ENCODE measurements at regions not wholly inside any gene's neighbourhood (a gene's known extent, or its start where the extent isn't known, plus 50 kb on each side); places are given as distances from the start of the nearest gene placed in this dataset.

- TF ChIP-seq CTCF (IDR thresholded peaks at IDR 0.05), result no peak
- Mint-ChIP-seq H3K4me3 (no peak overlapping the region), H3K27me3 (ENCODE audit: low read depth, poor library complexity) (peaks cover 14% of the 10 kb centered on the region), H3K9me3 (no peaks in the 10 kb centered on the region), H3K36me3 (ENCODE audit: low read depth) (no peaks in the 10 kb centered on the region), H3K27ac (no peak overlapping the region), H3K4me1 (peaks cover 12% of the 10 kb centered on the region)
- no peak for DNase-seq
Observed at GRCh38 chr10:128853537-128853936, 613.5 kb upstream of the MGMT start.

- no peak overlapping the region for H3K4me3 Mint-ChIP-seq
- H3K27ac Mint-ChIP-seq, result no peak overlapping the region
- H3K4me1 Mint-ChIP-seq, result peaks cover 12% of the 10 kb centered on the region
- H3K36me3 Mint-ChIP-seq (ENCODE audit: low read depth), result no peaks in the 10 kb centered on the region
- no peak for DNase-seq
- no peak for TF ChIP-seq CTCF (IDR thresholded peaks at IDR 0.05)
- peaks cover 14% of the 10 kb centered on the region for H3K27me3 Mint-ChIP-seq (ENCODE audit: low read depth, poor library complexity)
- no peaks in the 10 kb centered on the region for H3K9me3 Mint-ChIP-seq
Observed at GRCh38 chr10:128854204-128854603, 612.8 kb upstream of the MGMT start.

- H3K36me3 Mint-ChIP-seq (ENCODE audit: low read depth), result no peaks in the 10 kb centered on the region
- no peak overlapping the region for H3K27ac Mint-ChIP-seq
- no peaks in the 10 kb centered on the region for H3K9me3 Mint-ChIP-seq
- H3K27me3 Mint-ChIP-seq (ENCODE audit: low read depth, poor library complexity), result peaks cover 13% of the 10 kb centered on the region
- peak; percentile 15 for DNase-seq
- no peak for TF ChIP-seq CTCF (IDR thresholded peaks at IDR 0.05)
- peaks cover 12% of the 10 kb centered on the region for H3K4me1 Mint-ChIP-seq
- no peak overlapping the region for H3K4me3 Mint-ChIP-seq
Observed at GRCh38 chr10:128854963-128855362, 612.1 kb upstream of the MGMT start.

GRCh38 chr10:128855618-128856428, 611.2 kb upstream of the MGMT start:
- no peak for DNase-seq
- H3K36me3 Mint-ChIP-seq (ENCODE audit: low read depth), result no peaks in the 10 kb centered on the region
- TF ChIP-seq CTCF (IDR thresholded peaks at IDR 0.05), result no peak
- H3K27me3 Mint-ChIP-seq (ENCODE audit: low read depth, poor library complexity), result peaks cover 6% of the 10 kb centered on the region
- no peak overlapping the region for H3K4me3 Mint-ChIP-seq
- no peak overlapping the region for H3K27ac Mint-ChIP-seq
- H3K4me1 Mint-ChIP-seq, result peaks cover 12% of the 10 kb centered on the region
- no peaks in the 10 kb centered on the region for H3K9me3 Mint-ChIP-seq

- peak; percentile 48 for DNase-seq
- H3K9me3 Mint-ChIP-seq, result no peaks in the 10 kb centered on the region
- H3K4me1 Mint-ChIP-seq, result peaks cover 4% of the 10 kb centered on the region
- no peak overlapping the region for H3K27ac Mint-ChIP-seq
- H3K4me3 Mint-ChIP-seq, result no peak overlapping the region
- peaks cover 11% of the 10 kb centered on the region for H3K27me3 Mint-ChIP-seq (ENCODE audit: low read depth, poor library complexity)
- no peaks in the 10 kb centered on the region for H3K36me3 Mint-ChIP-seq (ENCODE audit: low read depth)
- peak; percentile 55 for TF ChIP-seq CTCF (IDR thresholded peaks at IDR 0.05)
Observed at GRCh38 chr10:128859738-128860386, 607.2 kb upstream of the MGMT start.
